Activated T-helper 2 cell treated with anti-CD3 and anti-CD28 coated beads, Interferon-gamma antibody, Interleukin-2, Interleukin-4, amounts not matched to agents 10 μg/mL and 5 μg/mL and 100 μg/mL, durations not matched to agents 14 hours and 24 hours and 36 hours (primary cell): ENCODE measurements at regions not wholly inside any gene's neighbourhood (a gene's known extent, or its start where the extent isn't known, plus 50 kb on each side); places are given as distances from the start of the nearest gene placed in this dataset.

Experiments used
- DNase-seq: peaks from one replicate; pipeline ENCODE4 v3.0.0; 2021; ENCODE audit warnings: low spot score
- H3K27ac Mint-ChIP-seq: one replicate; pipeline ENCODE4 v1.8.0; 2021; ENCODE audit warnings: mixed read lengths
- H3K27me3 Mint-ChIP-seq: one replicate; pipeline ENCODE4 v1.8.0; 2021; ENCODE audit warnings: low read depth, mixed read lengths
- H3K36me3 Mint-ChIP-seq: one replicate; pipeline ENCODE4 v1.8.0; 2021; ENCODE audit warnings: low read depth, mixed read lengths
- H3K4me1 Mint-ChIP-seq: one replicate; pipeline ENCODE4 v1.8.0; 2021; ENCODE audit warnings: low read depth, mixed read lengths
- H3K4me3 Mint-ChIP-seq: one replicate; pipeline ENCODE4 v1.8.0; 2021; ENCODE audit warnings: low read depth, mild to moderate bottlenecking, moderate library complexity, mixed read lengths
- H3K9me3 Mint-ChIP-seq: one replicate; pipeline ENCODE4 v1.8.0; 2021; ENCODE audit warnings: mixed read lengths
- intact Hi-C: fragments of 100-400 bp; cut with micrococcal nuclease; formaldehyde crosslinking; loops from one replicate; pipeline ENCODE4 v1.15.1; 2023

DNA sequence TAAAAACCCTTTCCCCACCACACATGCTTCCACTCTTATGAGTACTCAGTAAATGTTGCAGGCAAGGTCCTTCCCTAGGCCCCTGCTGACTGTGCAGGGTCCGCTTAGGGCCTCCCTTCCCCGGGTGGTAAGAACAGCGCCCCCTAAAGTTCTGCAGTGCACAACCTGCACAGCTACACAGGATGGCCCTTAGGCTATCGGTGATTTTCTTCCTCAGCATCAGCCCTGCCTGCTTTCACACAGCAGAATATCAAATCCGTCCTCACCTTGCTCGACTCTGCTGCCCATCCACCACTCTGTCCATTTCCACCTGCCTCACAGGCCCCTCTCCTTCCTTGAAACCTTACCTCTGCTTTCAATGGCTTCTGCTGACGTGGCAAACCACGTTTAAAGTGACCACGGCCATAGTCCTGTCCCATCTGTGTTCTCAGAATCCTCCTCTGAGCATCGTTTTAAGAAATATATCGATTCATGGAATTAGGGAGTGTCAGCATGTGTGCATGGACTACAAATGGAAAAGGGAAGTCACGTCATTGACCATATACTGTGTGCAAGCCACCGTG, 51.4 kb upstream of the TMEM132E start:
- Mint-ChIP-seq H3K4me1 (no peaks in the 10 kb centered on the region), H3K27ac (no peak overlapping the region), H3K36me3 (no peaks in the 10 kb centered on the region), H3K9me3 (no peaks in the 10 kb centered on the region), H3K27me3 (peaks cover 21% of the 10 kb centered on the region), H3K4me3 (no peak overlapping the region)
- DNase-seq = no peak
- intact Hi-C loops = no loop called here

DNA sequence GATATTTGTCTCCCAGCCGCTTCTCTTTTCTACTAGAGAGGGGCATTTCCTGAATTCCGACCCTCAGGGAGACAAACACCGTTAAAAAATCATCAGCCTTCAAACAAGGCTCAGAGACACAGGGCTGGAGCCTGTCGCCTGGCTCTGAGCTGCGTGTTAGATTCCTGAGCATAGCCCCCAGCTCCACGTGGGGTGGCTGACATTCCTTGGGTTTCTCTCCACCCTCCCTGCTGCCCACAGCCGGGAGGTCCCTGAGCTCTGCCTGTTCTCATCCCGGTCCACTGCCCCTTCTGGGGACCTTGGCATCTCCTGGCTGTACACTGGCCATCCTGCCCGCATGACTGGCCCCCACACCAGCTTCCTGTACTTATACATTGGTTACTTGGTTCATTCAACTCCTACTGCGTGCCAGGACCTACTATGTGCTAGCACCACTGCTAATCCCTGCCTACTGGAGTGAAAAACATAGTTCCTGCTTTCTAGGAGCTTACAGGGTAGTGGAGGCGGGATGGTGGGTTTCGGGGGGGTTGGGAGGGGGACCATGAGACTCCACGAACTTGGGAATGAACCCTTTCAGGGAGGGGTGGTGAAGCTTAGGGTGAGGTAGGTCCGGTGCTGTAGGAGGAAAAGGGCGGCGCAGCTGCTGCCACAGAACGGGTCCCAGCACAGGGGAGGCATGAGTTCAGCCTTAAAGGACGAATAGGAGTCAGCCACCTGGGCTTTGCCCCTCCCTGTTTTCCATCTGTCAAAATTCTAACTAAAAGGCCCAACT, 52.1 kb upstream of the TMEM132E start:
- no peak for DNase-seq
- Mint-ChIP-seq H3K36me3 (no peaks in the 10 kb centered on the region), H3K4me1 (no peaks in the 10 kb centered on the region), H3K9me3 (no peaks in the 10 kb centered on the region), H3K27me3 (peaks cover 21% of the 10 kb centered on the region), H3K27ac (no peak overlapping the region), H3K4me3 (no peak overlapping the region)
- intact Hi-C loops = no loop called here

DNA sequence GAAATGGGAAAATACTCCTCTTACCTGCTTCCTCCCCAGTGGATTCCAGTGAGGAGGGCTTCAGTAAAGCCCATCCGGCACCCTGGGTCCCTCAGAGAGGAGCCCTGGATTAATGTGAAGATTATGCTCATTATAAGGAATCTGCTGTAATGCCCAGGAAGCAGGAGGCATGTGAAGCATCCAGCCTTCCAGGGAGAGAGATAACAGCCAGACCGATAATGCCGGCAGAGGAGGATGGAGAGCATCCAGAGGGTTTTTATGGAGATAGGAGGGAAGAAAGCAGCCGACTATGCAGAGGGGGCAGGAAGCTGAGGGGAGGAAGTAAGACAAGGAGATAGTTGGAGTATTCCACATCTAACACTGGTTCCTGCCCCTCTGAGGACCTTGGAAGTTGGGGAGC, 53.7 kb upstream of the TMEM132E start:
- Mint-ChIP-seq H3K27ac (no peak overlapping the region), H3K4me3 (no peak overlapping the region), H3K36me3 (no peaks in the 10 kb centered on the region), H3K9me3 (no peaks in the 10 kb centered on the region), H3K27me3 (peaks cover 15% of the 10 kb centered on the region), H3K4me1 (no peaks in the 10 kb centered on the region)
- no peak for DNase-seq
- intact Hi-C loops = no loop called here

DNA sequence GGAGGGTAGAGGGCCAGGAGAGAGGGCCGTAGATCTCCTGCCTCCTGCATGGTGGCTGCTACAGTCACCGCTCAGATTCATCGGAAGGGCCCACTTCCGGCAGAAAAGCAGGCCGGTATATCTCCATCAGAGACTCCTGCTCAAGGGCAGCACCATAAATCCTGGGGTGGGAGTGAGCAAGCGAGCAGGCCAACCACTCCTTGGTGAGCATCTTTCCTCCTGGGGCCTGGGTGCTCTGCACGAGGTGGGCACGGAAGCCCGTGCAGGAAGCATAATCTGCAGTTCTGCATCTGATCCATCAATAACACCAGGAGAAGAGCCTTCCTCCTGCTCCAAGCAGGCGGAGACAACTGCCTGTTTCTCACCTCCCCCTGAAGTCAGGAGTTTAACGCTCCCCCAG, 57.4 kb upstream of the TMEM132E start:
- H3K4me3 Mint-ChIP-seq = no peak overlapping the region
- no peak overlapping the region for H3K27ac Mint-ChIP-seq
- no peaks in the 10 kb centered on the region for H3K9me3 Mint-ChIP-seq
- intact Hi-C loops = no loop called here
- H3K36me3 Mint-ChIP-seq = no peaks in the 10 kb centered on the region
- DNase-seq = no peak
- H3K4me1 Mint-ChIP-seq = no peaks in the 10 kb centered on the region
- peaks cover 6% of the 10 kb centered on the region for H3K27me3 Mint-ChIP-seq

DNA sequence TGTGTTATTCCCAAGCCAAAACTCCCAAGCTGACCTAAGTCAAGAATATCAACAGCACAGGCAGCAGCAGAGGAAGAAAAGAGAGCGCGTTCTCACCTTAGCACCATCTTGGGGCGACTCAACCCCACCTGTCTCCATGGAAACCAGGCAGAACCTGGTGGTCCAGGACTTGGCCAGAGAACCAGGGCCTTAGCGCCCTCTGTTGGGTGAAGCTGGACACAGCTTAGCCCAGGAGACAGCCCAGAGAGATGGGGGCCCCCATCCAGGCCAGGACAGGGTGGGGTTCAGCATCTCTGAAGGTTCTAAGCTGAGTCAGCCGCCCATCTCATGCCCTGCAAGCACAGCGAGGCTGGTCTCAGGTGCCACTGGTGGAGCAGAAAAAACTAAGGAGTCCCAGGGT, 60.1 kb upstream of the TMEM132E start:
- intact Hi-C loops = loop anchor here (5.0 kb wide), 1 partner anchor 97 kb away; no protein-coding TSS in a partner anchor
- H3K36me3 Mint-ChIP-seq = no peaks in the 10 kb centered on the region
- no peaks in the 10 kb centered on the region for H3K9me3 Mint-ChIP-seq

DNA sequence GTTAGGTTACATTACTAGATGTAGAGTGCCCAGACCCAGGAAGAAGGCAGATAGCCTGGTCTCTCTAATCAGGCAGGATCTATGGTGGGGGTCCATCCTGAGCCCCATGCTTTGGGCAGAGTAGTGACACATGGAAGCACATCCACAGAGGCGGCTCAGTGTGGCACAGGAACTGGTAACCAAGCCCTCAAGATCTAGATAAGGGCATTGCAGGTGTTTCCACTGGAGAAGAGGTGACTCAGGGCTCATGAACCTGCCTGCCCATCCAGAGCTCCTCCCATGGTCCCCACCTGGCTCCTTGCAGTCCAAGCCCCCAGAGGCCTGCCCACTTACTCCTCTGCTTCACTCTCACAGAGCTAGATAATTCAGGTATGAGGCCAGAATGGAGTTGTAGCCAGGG, 62.0 kb upstream of the TMEM132E start:
- H3K9me3 Mint-ChIP-seq = no peaks in the 10 kb centered on the region

More for the DNA sequence above, 60.1 kb upstream of the TMEM132E start:
- Mint-ChIP-seq H3K4me3 (no peak overlapping the region), H3K27ac (no peak overlapping the region), H3K4me1 (no peaks in the 10 kb centered on the region), H3K27me3 (peaks cover 12% of the 10 kb centered on the region)
- DNase-seq = no peak

DNA sequence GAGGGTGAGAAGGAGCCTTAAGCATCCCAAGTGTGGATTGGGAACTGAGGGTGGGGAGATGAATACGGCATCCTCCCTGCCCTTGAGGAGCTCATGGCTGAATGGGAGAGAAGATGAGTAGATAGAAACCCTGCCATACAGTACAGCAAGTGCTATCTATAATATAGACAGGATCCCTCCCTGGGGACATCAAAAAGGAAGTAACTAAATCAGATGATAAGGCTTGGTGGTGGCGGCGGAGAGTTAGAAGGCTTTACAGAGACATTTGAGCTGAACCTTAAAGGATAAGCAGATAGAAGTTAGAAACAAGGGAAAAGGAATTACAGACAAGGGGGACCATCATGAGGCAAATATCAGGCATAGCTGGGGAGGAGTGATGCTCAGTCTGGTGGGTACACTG, 67.5 kb upstream of the TMEM132E start:
- Mint-ChIP-seq H3K4me3 (no peak overlapping the region), H3K36me3 (no peaks in the 10 kb centered on the region), H3K27me3 (peaks cover 48% of the 10 kb centered on the region), H3K9me3 (no peaks in the 10 kb centered on the region), H3K4me1 (no peaks in the 10 kb centered on the region), H3K27ac (no peak overlapping the region)
- no peak for DNase-seq
- intact Hi-C loops = no loop called here

More for the DNA sequence above, 62.0 kb upstream of the TMEM132E start:
- no peaks in the 10 kb centered on the region for H3K36me3 Mint-ChIP-seq
- H3K27ac Mint-ChIP-seq = no peak overlapping the region
- H3K4me3 Mint-ChIP-seq = no peak overlapping the region
- H3K4me1 Mint-ChIP-seq = no peaks in the 10 kb centered on the region
- intact Hi-C loops = loop anchor here (5.0 kb wide), 1 partner anchor 95 kb away; no protein-coding TSS in a partner anchor
- no peak for DNase-seq
- peaks cover 18% of the 10 kb centered on the region for H3K27me3 Mint-ChIP-seq

DNA sequence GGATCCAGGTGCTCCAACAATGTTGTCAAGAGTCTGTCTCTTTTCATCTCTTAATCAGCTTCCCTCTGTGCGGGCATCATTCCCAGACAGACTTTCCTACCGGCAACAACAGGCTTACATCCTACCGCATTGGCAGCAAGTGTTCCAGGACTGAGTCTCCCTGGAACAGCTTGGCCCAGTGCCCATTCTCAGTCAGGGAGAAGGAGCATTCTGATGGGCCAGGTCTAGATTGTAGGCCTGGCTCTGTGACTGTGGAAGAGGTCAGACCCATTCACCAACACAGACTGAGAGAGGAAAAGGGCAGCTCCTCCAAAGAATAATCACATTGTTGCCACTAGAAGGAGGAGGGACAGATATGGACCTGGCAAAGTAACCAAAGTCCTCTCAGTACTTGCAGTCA, 68.1 kb upstream of the TMEM132E start:
- Mint-ChIP-seq H3K36me3 (no peaks in the 10 kb centered on the region), H3K4me3 (no peak overlapping the region), H3K4me1 (no peaks in the 10 kb centered on the region), H3K9me3 (no peaks in the 10 kb centered on the region), H3K27ac (no peak overlapping the region), H3K27me3 (peaks cover 51% of the 10 kb centered on the region)
- intact Hi-C loops = no loop called here
- DNase-seq = no peak

DNA sequence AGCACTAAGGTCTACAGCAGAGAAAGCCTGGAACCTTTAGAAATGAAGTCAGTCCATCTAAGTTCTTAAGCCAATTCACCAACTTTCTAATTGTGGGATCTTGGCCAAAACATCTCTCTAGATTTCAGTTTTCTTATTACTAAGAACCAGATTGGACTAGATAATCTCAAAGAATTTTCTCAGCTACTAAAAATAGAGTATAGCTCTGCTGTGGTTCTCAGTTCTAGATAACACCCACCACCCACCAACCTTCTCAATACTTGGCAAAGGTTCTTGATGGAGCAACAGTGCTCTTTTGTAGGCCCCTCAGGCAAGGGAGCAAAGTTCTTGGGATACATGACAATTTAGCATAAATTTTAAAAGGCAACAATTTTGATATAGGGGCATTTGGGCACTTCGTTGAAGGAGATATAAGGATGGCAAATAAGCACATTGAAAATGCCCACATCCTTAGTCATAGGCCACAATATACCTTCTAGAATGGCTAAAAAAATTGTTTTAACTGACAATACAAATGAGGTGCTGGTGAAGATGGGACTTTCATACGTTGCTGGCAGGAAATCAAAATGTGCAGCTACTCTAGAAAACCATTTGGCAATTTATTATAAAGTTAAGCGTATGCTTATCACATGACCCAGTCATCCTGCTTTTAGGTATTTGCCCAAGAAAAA, 74.4 kb upstream of the TMEM132E start:
- peaks cover 31% of the 10 kb centered on the region for H3K27me3 Mint-ChIP-seq
- peaks cover 26% of the 10 kb centered on the region for H3K4me1 Mint-ChIP-seq
- no peaks in the 10 kb centered on the region for H3K9me3 Mint-ChIP-seq
- no peak overlapping the region for H3K4me3 Mint-ChIP-seq
- no peaks in the 10 kb centered on the region for H3K36me3 Mint-ChIP-seq
- peak overlapping the region; percentile 50 for H3K27ac Mint-ChIP-seq
- intact Hi-C loops = loop anchor here (1.0 to 10.0 kb wide), 4 partner anchors 19 to 350 kb away; no protein-coding TSS in a partner anchor
- no peak for DNase-seq

DNA sequence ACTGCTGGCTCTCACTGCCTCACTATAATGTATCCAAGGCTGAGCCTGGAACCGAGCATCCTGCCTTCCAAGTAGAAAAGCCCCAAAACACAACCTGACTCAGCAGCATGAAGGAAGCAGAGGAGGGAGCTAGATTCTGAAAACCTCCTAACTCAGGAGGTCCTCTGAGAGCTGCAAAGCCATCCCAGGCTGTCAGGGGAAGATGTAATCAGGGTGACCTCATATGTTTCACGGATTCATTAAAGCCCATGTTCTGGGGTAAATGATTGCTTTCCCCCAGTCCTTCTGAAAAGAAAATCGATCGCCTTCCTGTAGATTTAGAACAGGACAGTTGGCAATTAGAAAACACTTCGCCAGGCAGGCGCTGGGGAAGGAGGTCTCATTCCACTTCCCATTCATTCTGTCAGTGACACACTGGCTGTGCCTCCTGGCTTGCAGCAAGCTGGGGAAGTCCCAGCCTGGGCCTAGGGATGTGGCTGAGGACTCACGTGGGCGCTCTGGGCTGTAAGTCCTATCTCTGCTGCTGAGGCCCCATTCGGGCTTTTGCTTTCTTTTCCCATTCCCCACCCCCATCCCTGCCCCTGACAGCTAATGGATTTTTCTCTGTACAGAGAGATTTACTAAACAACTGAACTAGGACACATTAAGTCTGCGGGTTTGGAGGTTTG, 75.7 kb upstream of the TMEM132E start:
- Mint-ChIP-seq H3K9me3 (no peaks in the 10 kb centered on the region), H3K4me3 (no peak overlapping the region), H3K4me1 (peaks cover 26% of the 10 kb centered on the region), H3K36me3 (no peaks in the 10 kb centered on the region), H3K27me3 (peaks cover 26% of the 10 kb centered on the region), H3K27ac (no peak overlapping the region)
- no peak for DNase-seq
- intact Hi-C loops = loop anchor here (1.0 to 10.0 kb wide), 4 partner anchors 17 to 351 kb away; no protein-coding TSS in a partner anchor

DNA sequence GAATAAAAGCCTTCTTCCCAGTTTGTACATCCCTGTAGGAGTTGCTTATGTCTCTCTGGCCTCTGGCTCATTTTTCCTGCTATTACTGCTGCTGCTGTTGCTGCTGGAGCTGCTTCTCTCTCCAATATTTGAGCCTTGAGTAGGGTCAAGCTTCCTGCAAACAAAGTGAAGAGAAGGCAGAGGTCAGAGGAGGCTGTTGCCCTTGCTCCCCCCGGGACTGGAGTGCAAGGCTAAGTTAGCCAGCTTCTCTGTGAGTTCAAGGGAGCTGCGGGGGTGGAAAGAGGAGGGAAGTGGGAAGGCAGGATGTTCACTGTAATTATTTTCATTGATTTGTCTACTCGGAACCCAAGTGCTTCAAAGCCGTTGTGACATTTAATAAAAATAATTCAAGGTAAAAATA, 77.0 kb upstream of the TMEM132E start:
- Mint-ChIP-seq H3K27me3 (peaks cover 24% of the 10 kb centered on the region), H3K9me3 (no peaks in the 10 kb centered on the region), H3K4me1 (peaks cover 26% of the 10 kb centered on the region), H3K4me3 (no peak overlapping the region), H3K27ac (no peak overlapping the region), H3K36me3 (no peaks in the 10 kb centered on the region)
- intact Hi-C loops = loop anchor here (5.0 to 10.0 kb wide), 3 partner anchors 115 to 352 kb away; no protein-coding TSS in a partner anchor
- no peak for DNase-seq

DNA sequence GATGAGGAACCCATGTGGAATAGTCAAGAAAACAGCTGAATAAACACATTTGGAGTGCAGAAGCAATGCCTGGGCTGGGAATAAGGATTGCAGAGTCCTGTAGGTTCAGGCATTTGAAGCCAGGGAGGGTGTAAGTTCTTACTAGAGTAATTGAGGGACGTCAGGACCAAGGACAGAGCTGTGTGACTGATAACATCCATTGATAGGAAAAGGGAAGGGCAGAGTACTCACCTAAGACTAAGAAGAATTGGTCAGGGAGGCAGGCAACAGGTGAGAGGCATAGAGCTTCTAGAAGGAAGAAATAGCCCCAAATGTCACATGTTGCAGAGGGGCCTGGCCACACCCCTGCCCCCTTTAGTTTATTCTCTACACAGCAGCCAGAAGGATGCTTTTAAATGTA, 79.8 kb upstream of the TMEM132E start:
- peaks cover 14% of the 10 kb centered on the region for H3K4me1 Mint-ChIP-seq
- no peaks in the 10 kb centered on the region for H3K9me3 Mint-ChIP-seq
- H3K36me3 Mint-ChIP-seq = no peaks in the 10 kb centered on the region
- DNase-seq = no peak
- H3K27me3 Mint-ChIP-seq = peaks cover 17% of the 10 kb centered on the region
- no peak overlapping the region for H3K27ac Mint-ChIP-seq
- intact Hi-C loops = no loop called here
- H3K4me3 Mint-ChIP-seq = no peak overlapping the region
